Endothelial cell of umbilical vein (primary cell): ENCODE measurements at regions not wholly inside any gene's neighbourhood (a gene's known extent, or its start where the extent isn't known, plus 50 kb on each side); places are given as distances from the start of the nearest gene placed in this dataset.

Source experiments
- BruUV-seq: library from RNA; stranded (reverse); fragments of 400-500 nt; replicated peaks from 2 replicates; lab custom pipeline; 2021; lab: Mats Ljungman, UMichigan
- CTCF ChIA-PET: fragments of 300-600, 350-600 bp; sonication (Branson Sonifier 250); formaldehyde crosslinking; loops from one replicate; lab custom pipeline; 2021; ENCODE audit warnings: antibody characterized with exemption, inconsistent platforms; lab: Charles Lee
- POLR2A ChIA-PET: fragments of 300-600, 350-600 bp; sonication (Branson Sonifier 250); formaldehyde crosslinking; loops from one replicate; lab custom pipeline; 2021; ENCODE audit warnings: antibody characterized with exemption, inconsistent platforms; lab: Charles Lee
- DNase-seq: peaks from one replicate; pipeline ENCODE4 v3.0.0-alpha.2; 2011; ENCODE audit warnings: low read depth, low spot score
- FAIRE-seq: peaks from 2 replicates; lab custom pipeline; 2011; peaks lifted over from hg19 to GRCh38; lab: Jason Lieb, UNC
- H2AFZ ChIP-seq: 2 replicates; pipeline ENCODE4 v1.6.0; 2012; ENCODE audit warnings: low read depth, low read length, control low read depth, inconsistent platforms
- H3K27ac ChIP-seq: 2 replicates; pipeline ENCODE4 v1.5.1; 2011; ENCODE audit warnings: low read depth, mild to moderate bottlenecking, control low read depth, low read length, moderate library complexity; ENCODE audit not compliant: insufficient read depth
- H3K27me3 ChIP-seq, 2 experiments: 2 replicates each; pipeline versions ENCODE4 v1.6.0 to v1.6.1; 2011; ENCODE audit warnings: low read length in 2 of 2, mixed read lengths in 1 of 2; ENCODE audit not compliant: control insufficient read depth in 2 of 2, insufficient read depth in 2 of 2
- H3K36me3 ChIP-seq, 2 experiments: 2 replicates in 1 of 2; 3 replicates in 1 of 2; pipeline ENCODE4 v1.5.1; 2011; ENCODE audit warnings: low read length in 2 of 2, mild to moderate bottlenecking in 1 of 2, moderate library complexity in 1 of 2; ENCODE audit not compliant: control insufficient read depth in 2 of 2, insufficient read depth in 2 of 2; ENCODE audit errors: extremely low read depth in 1 of 2
- H3K4me1 ChIP-seq: 3 replicates; pipeline ENCODE4 v1.5.1; 2011; ENCODE audit warnings: mild to moderate bottlenecking, low read length; ENCODE audit not compliant: control insufficient read depth, insufficient read depth; ENCODE audit errors: extremely low read depth
- H3K4me2 ChIP-seq: 2 replicates; pipeline ENCODE4 v1.6.1; 2011; ENCODE audit warnings: low read length, control low read depth, mixed read lengths; ENCODE audit not compliant: insufficient read depth
- H3K4me3 ChIP-seq, 3 experiments: fragments of 200-600 bp in 1 of 3; sonication (generic), shearing (Covaris generic) in 1 of 3; replicated peaks in 1 of 3; 2 replicates each; pipeline ENCODE4 v1.5.1; 2011 to 2016; ENCODE audit warnings: control low read depth in 3 of 3, low read length in 3 of 3, mild to moderate bottlenecking in 2 of 3, inconsistent platforms in 1 of 3, low read depth in 1 of 3, moderate library complexity in 1 of 3; ENCODE audit not compliant: insufficient read depth in 1 of 3
- H3K79me2 ChIP-seq: 2 replicates; pipeline ENCODE4 v1.6.0; 2012; ENCODE audit warnings: low read length, inconsistent platforms; ENCODE audit not compliant: control insufficient read depth, insufficient read depth
- H3K9ac ChIP-seq: replicated peaks from 2 replicates; pipeline ENCODE3; 2011; ENCODE audit warnings: low read length, control low read depth; ENCODE audit not compliant: insufficient read depth; ENCODE audit errors: extremely low read depth
- H3K9me1 ChIP-seq: replicated peaks from 3 replicates; pipeline ENCODE4 v1.6.0; 2011; ENCODE audit warnings: mild to moderate bottlenecking, low read length; ENCODE audit not compliant: control insufficient read depth, insufficient read depth; ENCODE audit errors: extremely low read depth
- H3K9me3 ChIP-seq: replicated peaks from 2 replicates; pipeline ENCODE4 v1.5.1; 2012; ENCODE audit warnings: low read length, inconsistent platforms; ENCODE audit not compliant: control insufficient read depth, insufficient read depth
- H4K20me1 ChIP-seq: replicated peaks from 2 replicates; pipeline ENCODE3; 2011; ENCODE audit warnings: mild to moderate bottlenecking, low read length; ENCODE audit not compliant: control insufficient read depth, insufficient read depth; ENCODE audit errors: extremely low read depth
- EZH2 ChIP-seq: IDR thresholded peaks from 2 replicates; pipeline ENCODE4 v1.6.1; 2012; ENCODE audit warnings: borderline replicate concordance, low read depth, mild to moderate bottlenecking, moderate library complexity, low read length, inconsistent platforms; ENCODE audit not compliant: severe bottlenecking
- FOS ChIP-seq: IDR thresholded peaks from 2 replicates; pipeline ENCODE4 v1.6.1; 2011; ENCODE audit warnings: mild to moderate bottlenecking, low read length, moderate library complexity, borderline replicate concordance; ENCODE audit not compliant: insufficient read depth
- GATA2 ChIP-seq: IDR thresholded peaks from 2 replicates; pipeline ENCODE4 v1.7.0; 2011; ENCODE audit warnings: low read depth, mild to moderate bottlenecking, moderate library complexity, mixed read lengths, low read length; ENCODE audit not compliant: insufficient read length, insufficient read depth
- JUN ChIP-seq: IDR thresholded peaks from 2 replicates; pipeline ENCODE4 v1.6.1; 2011; ENCODE audit warnings: borderline replicate concordance, low read depth; ENCODE audit not compliant: insufficient read length, insufficient read depth
- POLR2A ChIP-seq: IDR thresholded peaks from 2 replicates; pipeline ENCODE4 v1.6.1; 2012; ENCODE audit warnings: low read depth, mild to moderate bottlenecking, control low read depth, low read length
- POLR2AphosphoS5 ChIP-seq: IDR thresholded peaks from 2 replicates; pipeline ENCODE4 v1.6.1; 2012; ENCODE audit warnings: low read depth, mild to moderate bottlenecking, control low read depth, low read length, moderate library complexity; ENCODE audit not compliant: insufficient read depth
- dilution Hi-C: fragments of 300-500 bp; cut with MboI; formaldehyde crosslinking; loops from one replicate; pipeline ENCODE4 v1.15.0; 2019; ENCODE audit warnings: low sequenced_read_pairs; ENCODE audit not compliant: extremely low pct_ligation_motif_present
- intact Hi-C: fragments of 100-400 bp; cut with micrococcal nuclease; formaldehyde crosslinking; loops from one replicate; pipeline ENCODE4 v1.10.0; 2022

GRCh38 chr20:54897787-54898186, 422.4 kb downstream of the DOK5 start:
- CTCF ChIA-PET: no interaction called here
- Histone ChIP-seq H3K9ac (no peak overlapping the region), H3K9me3 (no peaks in the 10 kb centered on the region), H3K4me1 (no peaks in the 10 kb centered on the region), H3K4me2 (no peak overlapping the region), H3K9me1 (no peaks in the 10 kb centered on the region), H3K27ac (no peak overlapping the region), H3K27me3 (no peaks in the 10 kb centered on the region), H4K20me1 (no peaks in the 10 kb centered on the region), H3K36me3 (no peaks in the 10 kb centered on the region), H3K4me3 (no peak overlapping the region), H3K79me2 (no peaks in the 10 kb centered on the region), H2AFZ (no peak overlapping the region)
- FAIRE-seq (no peak), DNase-seq (no peak)
- POLR2A ChIA-PET: no interaction called here
- TF ChIP-seq POLR2AphosphoS5 (no peak), FOS (no peak), EZH2 (no peak), GATA2 (no peak)
- no TSS peak for BruUV-seq
- intact Hi-C loops: no loop called here
- dilution Hi-C loops: no loop called here

GRCh38 chr20:54891907-54892306, 416.5 kb downstream of the DOK5 start:
- FAIRE-seq (no peak), DNase-seq (no peak)
- H3K79me2 ChIP-seq: no peaks in the 10 kb centered on the region
- no peak overlapping the region for H3K27ac ChIP-seq
- no TSS peak for BruUV-seq
- no peak overlapping the region for H3K4me3 ChIP-seq
- no peaks in the 10 kb centered on the region for H3K4me1 ChIP-seq
- no peak for TF ChIP-seq POLR2A
- TF ChIP-seq JUN: no peak
- no peak for TF ChIP-seq FOS
- H4K20me1 ChIP-seq: no peaks in the 10 kb centered on the region
- H3K9me3 ChIP-seq: peaks cover 2% of the 10 kb centered on the region
- H3K9me1 ChIP-seq: no peaks in the 10 kb centered on the region
- intact Hi-C loops (no loop called here), dilution Hi-C loops (no loop called here)
- no peak overlapping the region for H2AFZ ChIP-seq
- CTCF ChIA-PET: no interaction called here
- POLR2A ChIA-PET: no interaction called here
- no peaks in the 10 kb centered on the region for H3K36me3 ChIP-seq
- H3K27me3 ChIP-seq: no peaks in the 10 kb centered on the region
- no peak overlapping the region for H3K9ac ChIP-seq
- H3K4me2 ChIP-seq: no peak overlapping the region
